OCI-LY7 (cell line): ENCODE measurements at regions not wholly inside any gene's neighbourhood (a gene's known extent, or its start where the extent isn't known, plus 50 kb on each side); places are given as distances from the start of the nearest gene placed in this dataset.

Experiments
- BruUV-seq: library from RNA; stranded (reverse); fragments of 400-500 nt; replicated peaks from 2 replicates; lab custom pipeline; 2021; lab: Mats Ljungman, UMichigan
- CTCF ChIA-PET: fragments of 300-600 bp; sonication (Branson Sonifier 250); formaldehyde crosslinking; loops from one replicate; lab custom pipeline; 2022; ENCODE audit warnings: antibody characterized with exemption; ENCODE audit not compliant: unreplicated experiment; lab: Charles Lee
- POLR2A ChIA-PET: fragments of 300-600 bp; sonication (Branson Sonifier 250); formaldehyde crosslinking; loops from one replicate; lab custom pipeline; 2022; ENCODE audit warnings: antibody characterized with exemption; lab: Charles Lee
- DNase-seq: peaks from one replicate; pipeline ENCODE4 v3.0.0-alpha.2; 2015; ENCODE audit warnings: low spot score
- H2AFZ ChIP-seq: fragments of 200-600 bp; sonication (generic), shearing (Covaris generic); 2 replicates; pipeline ENCODE4 v1.6.1; 2014; ENCODE audit warnings: mild to moderate bottlenecking, antibody characterized with exemption, low read length, moderate library complexity
- H3K27ac ChIP-seq: fragments of 200-600 bp; sonication (generic); 2 replicates; pipeline ENCODE4 v1.5.1; 2014; ENCODE audit warnings: mixed run types, low read depth, mild to moderate bottlenecking, moderate library complexity, low read length, inconsistent platforms; ENCODE audit not compliant: poor library complexity, severe bottlenecking
- H3K36me3 ChIP-seq: fragments of 200-600 bp; sonication (generic); 2 replicates; pipeline ENCODE4 v1.6.1; 2014; ENCODE audit warnings: mild to moderate bottlenecking, antibody characterized with exemption, low read length, moderate library complexity, mixed read lengths; ENCODE audit not compliant: insufficient read depth
- H3K4me1 ChIP-seq: fragments of 200-600 bp; sonication (generic); 2 replicates; pipeline ENCODE4 v1.5.1; 2014; ENCODE audit warnings: mild to moderate bottlenecking, low read length; ENCODE audit not compliant: insufficient read depth, poor library complexity, severe bottlenecking
- H3K4me2 ChIP-seq: fragments of 200-600 bp; sonication (generic); 2 replicates; pipeline ENCODE4 v1.6.1; 2014; ENCODE audit warnings: mild to moderate bottlenecking, low read length
- H3K4me3 ChIP-seq: fragments of 200-600 bp; sonication (generic); 2 replicates; pipeline ENCODE4 v1.5.1; 2014; ENCODE audit warnings: mild to moderate bottlenecking, low read depth, low read length; ENCODE audit not compliant: poor library complexity, severe bottlenecking
- H3K79me2 ChIP-seq: fragments of 200-600 bp; sonication (generic); 2 replicates; pipeline ENCODE4 v1.6.1; 2016; ENCODE audit warnings: low read depth, mild to moderate bottlenecking, low read length, moderate library complexity, mixed read lengths; ENCODE audit not compliant: insufficient read depth
- H3K9me2 ChIP-seq: fragments of 200-600 bp; sonication (generic); 2 replicates; pipeline ENCODE4 v1.6.1; 2016; ENCODE audit warnings: mild to moderate bottlenecking, low read length, mixed read lengths; ENCODE audit not compliant: insufficient read depth
- H3K9me3 ChIP-seq: fragments of 200-600 bp; sonication (generic); 2 replicates; pipeline ENCODE4 v1.6.1; 2014; ENCODE audit warnings: mild to moderate bottlenecking, mixed run types, low read length, mixed read lengths
- H4K20me1 ChIP-seq: fragments of 200-600 bp; sonication (generic); 2 replicates; pipeline ENCODE4 v1.6.1; 2014; ENCODE audit warnings: mild to moderate bottlenecking, antibody characterized with exemption, low read length, moderate library complexity, mixed read lengths; ENCODE audit not compliant: insufficient read depth
- CTCF ChIP-seq: fragments of 200-600 bp; sonication (generic); conservative IDR thresholded peaks from 2 replicates; pipeline ENCODE4 v1.5.1; 2014; ENCODE audit warnings: mild to moderate bottlenecking, antibody characterized with exemption, low read length, moderate library complexity, mixed read lengths
- EZH2phosphoT487 ChIP-seq: fragments of 200-600 bp; sonication (generic); IDR thresholded peaks from 2 replicates; pipeline ENCODE4 v1.6.1; 2018; ENCODE audit warnings: low read depth, borderline replicate concordance, mild to moderate bottlenecking, mixed run types, antibody characterized with exemption, low read length, moderate library complexity, mixed read lengths
- intact Hi-C: fragments of 100-400 bp; cut with micrococcal nuclease; formaldehyde crosslinking; loops from one replicate; pipeline ENCODE4 v1.10.0; 2022; ENCODE audit not compliant: unreplicated experiment

GRCh38 chr1:198923993-198924392, 285.2 kb downstream of the PTPRC start:
- intact Hi-C loops: no loop called here
- Histone ChIP-seq H3K4me1 (peaks cover 22% of the 10 kb centered on the region), H2AFZ (no peak overlapping the region), H3K27ac (no peak overlapping the region), H3K9me2 (no peaks in the 10 kb centered on the region), H3K4me3 (no peak overlapping the region), H3K79me2 (peaks cover 93% of the 10 kb centered on the region), H3K36me3 (peaks cover 28% of the 10 kb centered on the region), H4K20me1 (peaks cover 7% of the 10 kb centered on the region; the same call in 1 of the 2 replicates), H3K9me3 (no peaks in the 10 kb centered on the region), H3K4me2 (no peak overlapping the region)
- CTCF ChIA-PET: no interaction called here
- TF ChIP-seq CTCF (no peak), EZH2phosphoT487 (no peak)
- no TSS peak for BruUV-seq
- POLR2A ChIA-PET: interaction anchor here (1.0 to 1.1 kb wide), 2 partner anchors 13 to 34 kb away, joined by 3 to 5 read pairs; no protein-coding TSS in a partner anchor
- no peak for DNase-seq

GRCh38 chr1:198925567-198925966, 286.7 kb downstream of the PTPRC start:
- CTCF ChIA-PET: no interaction called here
- POLR2A ChIA-PET: interaction anchor here (0.5 to 1.6 kb wide), 9 partner anchors 9 to 244 kb away, joined by 3 to 13 read pairs (median 3); no protein-coding TSS in a partner anchor
- no peak overlapping the region for H2AFZ ChIP-seq
- H4K20me1 ChIP-seq: no peaks in the 10 kb centered on the region
- peaks cover 25% of the 10 kb centered on the region for H3K4me1 ChIP-seq
- H3K79me2 ChIP-seq: peaks cover 94% of the 10 kb centered on the region
- no peaks in the 10 kb centered on the region for H3K9me3 ChIP-seq
- no peak overlapping the region for H3K4me2 ChIP-seq
- H3K36me3 ChIP-seq: peaks cover 14% of the 10 kb centered on the region
- no peak for TF ChIP-seq EZH2phosphoT487
- no peak for TF ChIP-seq CTCF
- intact Hi-C loops: no loop called here
- no peaks in the 10 kb centered on the region for H3K9me2 ChIP-seq
- DNase-seq: no peak
- no peak overlapping the region for H3K27ac ChIP-seq
- no peak overlapping the region for H3K4me3 ChIP-seq
- BruUV-seq: no TSS peak

GRCh38 chr1:198927129-198927528, 288.3 kb downstream of the PTPRC start:
- Histone ChIP-seq H3K4me1 (peaks cover 38% of the 10 kb centered on the region), H3K4me3 (no peak overlapping the region), H2AFZ (no peak overlapping the region), H4K20me1 (no peaks in the 10 kb centered on the region), H3K79me2 (peaks cover 95% of the 10 kb centered on the region), H3K27ac (no peak overlapping the region), H3K9me3 (no peaks in the 10 kb centered on the region), H3K9me2 (no peaks in the 10 kb centered on the region), H3K36me3 (peaks cover 14% of the 10 kb centered on the region), H3K4me2 (no peak overlapping the region)
- POLR2A ChIA-PET: interaction anchor here (0.6 to 2.8 kb wide), 4 partner anchors 9 to 567 kb away, joined by 3 to 37 read pairs (median 15); no protein-coding TSS in a partner anchor
- TF ChIP-seq CTCF (no peak), EZH2phosphoT487 (no peak)
- no peak for DNase-seq
- intact Hi-C loops: no loop called here
- CTCF ChIA-PET: interaction anchor here (1.0 kb wide), 1 partner anchor 10 kb away, joined by 3 read pairs; no protein-coding TSS in a partner anchor
- BruUV-seq: no TSS peak
